ENCODE measurements at regions not wholly inside any gene's neighbourhood (a gene's known extent, or its start where the extent isn't known, plus 50 kb on each side); places are given as distances from the start of the nearest gene placed in this dataset.
A peak's percentile ranks its signal among the peaks of the same experiment; 100 is the strongest.

DNA sequence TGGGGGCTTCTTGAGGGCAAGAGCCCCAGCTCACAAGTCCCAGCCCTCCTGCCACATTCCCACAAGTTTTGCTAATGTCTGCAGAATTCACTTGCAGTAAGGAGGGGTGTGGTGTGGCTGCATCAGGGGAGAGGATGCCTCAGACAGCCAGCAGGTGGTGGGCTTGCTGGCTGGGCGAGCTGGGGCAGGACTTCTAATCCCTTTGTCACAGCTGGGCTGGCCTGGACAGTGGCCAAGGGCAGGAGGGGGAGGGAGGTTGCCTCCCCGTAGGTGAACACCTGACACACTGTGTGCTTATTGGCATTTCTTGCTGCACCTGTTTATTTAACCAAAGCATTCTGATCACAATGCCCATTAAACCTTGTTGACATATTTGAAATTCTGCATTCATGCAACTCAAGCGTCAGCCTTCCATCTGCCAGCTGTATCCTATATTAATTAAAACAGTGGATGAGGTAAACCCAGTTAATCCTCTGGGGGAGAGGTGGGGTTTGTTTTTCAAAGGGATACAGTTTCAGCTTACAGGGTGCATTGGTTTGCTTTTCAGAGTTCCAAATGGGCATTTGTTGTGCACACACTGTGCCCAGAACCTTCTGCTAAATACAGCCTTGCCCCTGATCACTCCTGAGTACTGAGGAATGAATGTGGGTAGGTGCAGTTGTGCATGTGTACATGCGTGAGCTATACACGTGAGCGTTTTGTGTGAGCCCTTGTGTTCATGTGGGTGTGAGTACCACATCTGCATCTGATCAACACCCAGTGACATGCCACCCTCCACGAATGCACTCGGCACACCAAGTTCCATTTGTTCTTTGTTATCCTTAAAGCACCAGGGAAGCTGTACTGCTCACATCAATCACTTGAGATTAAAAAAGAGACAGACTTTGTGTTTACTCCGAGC, 268.7 kb downstream of the XXYLT1 start:
- peak; percentile 56 for DNase-seq

DNA sequence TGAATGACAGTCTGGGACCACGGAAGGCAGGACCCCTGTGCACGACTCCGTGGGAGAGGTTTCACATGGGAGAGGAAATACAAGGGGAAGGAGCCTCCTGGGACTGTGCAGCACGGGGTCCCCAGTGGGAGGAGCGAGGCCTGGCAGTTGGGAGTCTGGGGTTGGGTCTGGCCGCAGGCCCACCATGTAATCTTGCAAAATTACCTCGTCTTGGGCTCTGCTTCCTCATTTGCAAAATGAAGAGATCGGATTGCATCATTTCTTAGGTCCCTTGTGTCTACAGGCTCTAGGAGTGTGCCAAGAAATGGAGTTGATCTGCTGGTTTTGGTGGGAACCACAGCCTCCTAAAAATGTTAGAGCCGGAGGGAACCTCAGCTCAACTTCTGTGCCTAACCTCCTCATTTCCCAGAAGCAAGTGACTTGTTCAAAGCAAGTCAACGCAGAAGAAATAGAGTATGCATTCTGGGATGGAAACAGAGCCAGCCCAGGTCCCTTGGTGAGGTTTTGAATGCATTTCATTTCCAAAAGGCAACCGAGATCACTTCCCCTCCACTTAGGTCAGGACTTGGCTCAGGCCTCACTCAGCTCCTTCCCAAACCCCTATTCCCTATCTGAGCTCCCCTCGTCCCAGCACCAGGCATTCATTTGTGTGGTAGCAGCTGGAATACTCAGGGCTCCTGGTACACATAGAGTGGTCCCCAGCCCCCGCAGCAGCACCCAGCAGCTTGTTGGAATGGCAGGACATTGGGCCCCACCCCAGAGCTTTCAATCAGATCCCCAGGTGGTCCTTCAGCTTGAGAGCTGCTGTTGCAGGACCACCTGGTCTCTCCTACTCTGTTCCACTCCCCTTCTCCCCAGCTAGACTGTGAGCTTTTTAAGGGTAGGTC, 267.7 kb downstream of the XXYLT1 start:
- peak; percentile 59 for DNase-seq

GRCh38 chr3:195003893-195004289, 267.1 kb downstream of the XXYLT1 start:
- peak; percentile 18 for DNase-seq

GRCh38 chr3:195004512-195005250, 266.3 kb downstream of the XXYLT1 start:
- peak; percentile 12 for DNase-seq

GRCh38 chr3:195005251-195005620, 265.7 kb downstream of the XXYLT1 start:
- peak; percentile 16 for DNase-seq

DNA sequence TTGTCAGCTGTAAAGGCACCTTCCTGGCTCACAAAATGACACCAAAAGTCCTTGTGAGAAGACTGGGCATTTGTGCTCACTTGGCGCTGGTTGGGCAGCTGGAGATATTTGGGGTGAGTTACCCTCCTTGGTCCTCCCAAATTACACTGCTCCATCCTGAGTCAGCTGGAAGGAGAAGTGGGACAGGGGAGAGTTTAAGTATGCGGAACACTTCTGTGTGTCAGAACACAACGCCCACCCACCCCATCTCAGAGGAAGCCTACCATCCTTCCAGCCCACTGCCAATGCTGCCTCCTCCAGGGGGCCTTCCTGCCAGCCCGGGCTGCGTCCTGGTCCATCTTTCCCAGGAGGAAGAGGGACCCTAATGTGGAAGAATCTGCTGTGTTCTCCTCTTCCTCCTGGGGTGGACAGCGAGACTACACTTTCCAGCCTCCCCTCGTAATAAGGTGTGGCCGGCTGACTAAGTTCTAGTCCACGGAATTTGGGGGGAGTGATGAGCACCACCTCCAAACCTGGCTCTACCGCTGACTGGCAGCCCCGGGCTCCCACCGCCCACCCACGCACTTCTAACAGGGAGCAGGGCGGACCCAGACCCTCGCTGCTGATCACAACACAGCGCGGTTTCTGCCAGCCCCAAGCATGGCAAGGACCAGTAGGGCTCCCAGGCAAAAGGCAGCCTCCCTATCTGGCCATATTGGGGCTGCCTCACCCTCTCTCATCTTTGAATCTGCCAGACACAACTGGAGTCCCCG, 265.0 kb downstream of the XXYLT1 start:
- peak; percentile 18 for DNase-seq

DNA sequence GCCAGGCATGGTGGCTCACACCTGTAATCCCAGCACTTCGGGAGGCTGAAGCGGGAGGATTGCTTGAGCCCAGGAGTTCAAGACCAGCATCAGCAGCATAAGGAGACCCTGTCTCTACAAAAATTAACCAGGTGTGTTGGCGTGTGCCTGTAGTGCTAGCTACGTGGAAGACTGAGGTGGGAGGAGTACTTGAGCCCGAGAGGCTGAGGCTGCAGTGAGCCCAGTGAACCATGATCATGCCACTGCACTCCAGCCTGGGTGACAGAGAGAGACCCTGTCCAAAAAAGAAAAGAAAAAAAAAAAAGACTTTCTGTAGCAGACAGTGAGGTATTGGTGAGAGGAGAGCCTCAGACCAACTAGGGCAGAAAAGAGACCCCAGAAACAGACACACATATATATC, 263.8 kb downstream of the XXYLT1 start:
- peak; percentile 21 for DNase-seq

DNA sequence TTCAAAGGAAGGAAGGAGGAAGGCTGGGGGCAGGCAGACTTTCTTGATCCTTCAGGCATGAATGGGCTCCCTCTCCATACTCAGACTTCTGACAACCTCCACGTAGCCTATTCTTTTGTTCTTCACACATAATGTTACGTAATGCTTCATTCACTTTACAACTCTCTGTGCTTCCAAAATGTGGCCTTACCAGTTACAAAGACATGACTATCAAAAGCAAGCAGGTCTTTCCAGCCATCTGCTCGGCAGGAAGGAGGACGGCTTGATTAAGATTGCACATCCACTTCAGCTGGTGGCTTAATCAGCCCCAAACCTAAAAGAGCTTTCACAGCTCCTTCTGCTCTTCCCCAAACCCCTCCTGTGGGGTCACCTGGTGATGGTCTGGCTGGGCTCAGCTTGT, 263.2 kb downstream of the XXYLT1 start:
- DNase-seq, result no peak

GRCh38 chr3:195008816-195009215, 262.1 kb downstream of the XXYLT1 start:
- DNase-seq, result peak; percentile 30

DNA sequence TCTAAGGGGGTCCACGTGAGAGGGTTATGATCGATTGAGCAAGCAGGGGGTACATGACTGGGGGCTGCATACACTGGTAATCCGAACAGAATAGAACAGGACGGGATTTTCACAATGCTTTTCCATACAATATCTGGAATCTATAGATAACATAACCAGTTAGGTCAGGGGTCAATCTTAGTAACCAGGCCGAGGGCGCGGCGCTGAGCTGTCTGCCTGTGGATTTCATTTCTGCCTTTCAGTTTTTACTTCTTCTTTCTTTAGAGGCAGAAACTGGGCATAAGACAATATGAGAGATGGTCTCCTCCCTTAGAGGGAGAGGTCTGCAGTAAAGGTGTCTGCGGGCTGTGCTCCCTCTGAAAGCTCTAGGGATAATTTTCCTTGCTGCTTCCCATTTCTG, 261.3 kb downstream of the XXYLT1 start:
- peak; percentile 20 for DNase-seq

- peak; percentile 16 for DNase-seq
These were observed 260.3 kb downstream of the XXYLT1 start for GRCh38 chr3:195010551-195011100.

DNA sequence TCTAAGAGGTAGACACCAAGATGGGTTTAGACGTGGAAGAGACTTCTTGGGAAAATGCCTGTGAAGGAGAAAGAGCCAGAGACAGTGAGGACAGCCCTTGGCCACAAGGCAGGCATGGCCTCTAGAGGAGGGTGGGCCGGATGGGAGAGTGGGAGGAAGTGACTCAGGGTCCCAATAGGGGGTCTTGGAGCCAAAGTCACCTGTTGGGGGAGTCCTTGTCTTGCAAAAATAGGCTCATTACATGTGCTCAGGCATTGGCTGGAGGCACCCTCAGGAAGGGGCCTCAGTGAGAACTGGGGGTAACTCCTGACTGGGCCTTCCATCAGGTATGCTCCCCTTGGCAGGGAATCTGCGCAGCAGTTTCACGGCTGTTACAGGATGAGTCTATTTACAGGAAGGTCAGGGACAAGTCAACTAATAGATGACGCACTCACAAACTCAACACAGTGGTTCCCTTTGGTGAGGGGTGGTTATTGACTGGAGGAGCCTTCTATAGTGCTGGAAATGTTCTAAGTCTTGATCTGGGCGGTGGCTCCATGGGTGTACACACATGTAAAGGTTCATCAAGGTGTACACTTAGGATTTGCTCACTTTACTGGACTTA, 259.6 kb downstream of the XXYLT1 start:
- DNase-seq, result peak; percentile 18

DNA sequence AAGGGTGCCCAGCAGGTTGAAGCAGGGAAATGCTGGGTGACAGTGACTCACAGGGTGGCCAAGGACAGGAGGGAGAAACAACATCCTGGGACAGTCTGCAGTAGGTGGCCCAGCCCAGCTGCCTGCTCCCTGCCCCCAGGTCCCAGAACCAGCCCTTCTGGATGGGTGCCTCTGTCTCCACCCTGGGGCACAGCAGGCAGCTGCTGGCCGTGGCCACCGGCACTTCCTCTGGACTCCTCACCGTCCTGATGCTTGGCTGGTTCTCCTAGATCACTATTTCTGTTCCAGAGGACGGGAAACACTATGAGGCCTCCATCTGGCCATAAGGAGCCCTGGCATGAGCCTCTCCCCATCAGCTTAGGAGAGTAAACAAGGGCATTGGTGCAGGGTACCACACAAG, 258.9 kb downstream of the XXYLT1 start:
- DNase-seq, result peak; percentile 15

DNA sequence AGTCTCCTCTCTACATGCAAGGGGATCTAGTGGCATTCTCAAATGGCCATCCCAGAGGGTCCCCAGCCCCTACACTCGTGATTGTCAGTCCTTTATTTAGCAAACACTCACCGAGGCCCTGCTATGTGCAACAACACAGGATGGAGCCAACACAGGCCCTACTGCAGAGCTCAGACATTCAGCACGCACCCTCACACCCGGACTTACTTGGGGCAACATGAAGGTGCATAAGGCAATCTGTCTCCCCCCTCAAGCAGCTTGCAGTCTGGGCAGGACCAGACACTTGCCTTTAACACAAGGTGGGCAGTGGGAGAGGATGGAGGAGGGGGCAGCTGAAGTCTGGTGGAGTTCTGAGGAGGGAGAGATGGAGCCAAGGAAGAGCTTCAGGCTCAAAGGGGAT, 258.4 kb downstream of the XXYLT1 start:
- DNase-seq, result peak; percentile 11

DNA sequence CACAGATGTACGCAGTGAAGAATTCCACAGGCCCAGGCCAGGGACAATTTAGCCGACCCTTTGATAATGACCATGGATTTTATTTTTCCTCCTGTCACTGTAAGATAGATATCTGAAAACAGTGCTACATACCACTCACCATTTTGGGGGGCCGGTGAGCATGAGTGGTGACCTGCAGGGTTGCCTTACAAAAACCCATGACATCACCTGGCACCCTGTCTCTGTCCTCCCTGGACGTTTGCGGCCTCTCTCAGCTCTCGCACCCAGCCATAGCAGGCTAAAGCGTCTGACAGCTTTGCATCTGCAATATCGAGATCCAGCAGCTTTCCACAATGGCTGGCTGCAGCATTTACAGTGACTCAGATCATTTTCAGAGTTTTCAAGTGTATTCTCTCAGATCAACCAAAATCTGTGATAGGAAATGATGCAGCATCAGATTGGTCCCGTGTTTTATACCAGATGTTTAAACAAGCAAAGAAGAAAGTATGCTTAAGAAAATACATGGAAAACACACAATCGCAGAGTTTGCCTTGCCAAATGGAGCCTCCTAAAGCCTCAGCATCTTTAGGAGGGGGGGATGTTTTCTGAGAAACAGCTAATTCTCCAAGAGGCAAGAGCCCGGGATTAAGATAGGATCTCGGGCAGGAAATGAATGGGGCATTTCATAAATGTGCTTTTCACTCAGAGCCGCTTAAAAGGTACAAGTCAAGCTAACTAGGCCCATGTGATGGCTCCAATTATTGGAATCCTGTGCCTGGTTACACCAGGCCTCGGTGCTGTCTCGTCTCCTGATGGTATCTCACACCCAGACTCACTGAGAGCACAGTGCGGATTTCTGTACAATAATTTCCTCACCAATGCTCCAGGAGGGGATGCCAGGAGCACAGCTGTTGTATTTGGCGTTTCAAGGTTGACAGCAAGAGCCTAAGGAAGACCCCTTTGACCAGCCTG, 257.3 kb downstream of the XXYLT1 start:
- peak; percentile 29 for DNase-seq

DNA sequence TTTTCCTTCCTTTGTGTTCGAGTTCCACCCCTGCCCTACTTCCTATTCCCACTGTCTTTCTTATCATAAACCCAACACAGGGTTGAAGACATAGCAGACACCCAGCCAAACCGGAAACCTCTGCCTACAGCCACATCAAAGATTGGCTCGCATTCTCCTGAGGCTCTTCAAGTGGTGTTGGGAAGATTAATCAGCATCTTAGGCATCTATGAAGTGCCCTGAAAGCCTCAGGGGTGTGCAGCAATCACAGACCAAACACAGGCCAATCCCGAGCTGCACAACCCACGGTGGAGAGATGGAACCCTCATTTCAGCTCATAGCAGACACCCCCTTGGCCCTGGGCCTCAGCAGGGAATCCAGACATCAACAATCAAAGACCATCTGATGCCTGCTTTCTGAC, 255.9 kb downstream of the XXYLT1 start:
- no peak for DNase-seq

DNA sequence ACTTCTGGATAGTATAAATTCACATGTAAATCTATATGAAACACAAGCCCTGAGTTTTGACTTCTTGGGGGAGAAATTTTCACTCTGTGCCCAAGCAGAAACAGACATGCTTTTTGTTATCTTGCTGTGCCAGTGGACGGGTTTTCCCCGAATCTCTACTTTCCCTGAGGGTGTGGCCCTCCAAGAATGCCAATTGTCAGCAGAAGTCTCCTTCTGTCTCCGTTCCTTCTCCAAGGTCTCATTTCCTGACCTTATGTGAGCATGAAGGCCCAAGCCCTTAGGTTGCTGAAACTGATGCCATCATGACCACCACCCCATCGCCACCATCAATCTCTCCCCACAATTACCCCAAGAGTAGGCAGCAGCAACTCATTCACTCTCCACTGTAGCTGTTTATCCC, 253.8 kb downstream of the XXYLT1 start:
- no peak for DNase-seq

Data from right forelimb (tissue), 1 donor.